Activated CD4-positive, alpha-beta T cell treated with anti-CD3 and anti-CD28 coated beads for 24 hours (primary cell): ENCODE measurements at regions not wholly inside any gene's neighbourhood (a gene's known extent, or its start where the extent isn't known, plus 50 kb on each side); places are given as distances from the start of the nearest gene placed in this dataset.

ENCODE experiments used
- DNase-seq, 2 donors: peaks; one replicate each; pipeline ENCODE4 v3.0.0-alpha.2; 2020; ENCODE audit warnings: low read depth in 2 of 2

- no peak for DNase-seq
Observed at GRCh38 chr4:137069473-137069872, 462.8 kb downstream of the PCDH18 start.

GRCh38 chr4:137067735-137068134 lies 464.6 kb downstream of the PCDH18 start:
- no peak for DNase-seq

- DNase-seq, result no peak
Observed at GRCh38 chr4:137065311-137065710, 467.0 kb downstream of the PCDH18 start.

- DNase-seq, result no peak
Observed at GRCh38 chr4:137063961-137064360, 468.3 kb downstream of the PCDH18 start.

GRCh38 chr4:137043184-137043583 lies 489.1 kb downstream of the PCDH18 start:
- no peak for DNase-seq

- no peak for DNase-seq
Observed at GRCh38 chr4:137039370-137039769, 492.9 kb downstream of the PCDH18 start.

GRCh38 chr4:137032222-137032621 lies 500.1 kb downstream of the PCDH18 start:
- no peak for DNase-seq

- DNase-seq, result no peak
Observed at GRCh38 chr4:137029026-137029425, 503.3 kb downstream of the PCDH18 start.

GRCh38 chr4:137025484-137026059 lies 506.7 kb downstream of the PCDH18 start:
- DNase-seq, result no peak

GRCh38 chr4:137015426-137016409 lies 516.6 kb downstream of the PCDH18 start:
- no peak for DNase-seq

GRCh38 chr4:137000432-137000831 lies 531.9 kb downstream of the PCDH18 start:
- no peak for DNase-seq

- DNase-seq, result no peak
Observed at GRCh38 chr4:136992032-136992431, 540.3 kb downstream of the PCDH18 start.

- DNase-seq, result no peak
Observed at GRCh38 chr4:136985683-136986082, 546.6 kb downstream of the PCDH18 start.

GRCh38 chr4:136967069-136967468 lies 565.2 kb downstream of the PCDH18 start:
- no peak for DNase-seq

GRCh38 chr4:136965478-136965877 lies 566.8 kb downstream of the PCDH18 start:
- DNase-seq, result no peak

GRCh38 chr4:136962868-136963267 lies 569.4 kb downstream of the PCDH18 start:
- no peak for DNase-seq

GRCh38 chr4:136946307-136946907 lies 585.9 kb downstream of the PCDH18 start:
- DNase-seq, result no peak

- DNase-seq, result no peak
Observed at GRCh38 chr4:136939781-136940180, 592.5 kb downstream of the PCDH18 start.

GRCh38 chr4:136935871-136936270 lies 596.4 kb downstream of the PCDH18 start:
- DNase-seq, result no peak

- DNase-seq, result no peak
Observed at GRCh38 chr4:136935305-136935704, 597.0 kb downstream of the PCDH18 start.

GRCh38 chr4:136934601-136935000 lies 597.7 kb downstream of the PCDH18 start:
- DNase-seq, result no peak

- DNase-seq, result no peak
Observed at GRCh38 chr4:136931781-136932180, 600.5 kb downstream of the PCDH18 start.

- no peak for DNase-seq
Observed at GRCh38 chr4:136928957-136929411, 603.3 kb downstream of the PCDH18 start.
